ENCODE measurements at regions not wholly inside any gene's neighbourhood (a gene's known extent, or its start where the extent isn't known, plus 50 kb on each side); places are given as distances from the start of the nearest gene placed in this dataset.

DNA sequence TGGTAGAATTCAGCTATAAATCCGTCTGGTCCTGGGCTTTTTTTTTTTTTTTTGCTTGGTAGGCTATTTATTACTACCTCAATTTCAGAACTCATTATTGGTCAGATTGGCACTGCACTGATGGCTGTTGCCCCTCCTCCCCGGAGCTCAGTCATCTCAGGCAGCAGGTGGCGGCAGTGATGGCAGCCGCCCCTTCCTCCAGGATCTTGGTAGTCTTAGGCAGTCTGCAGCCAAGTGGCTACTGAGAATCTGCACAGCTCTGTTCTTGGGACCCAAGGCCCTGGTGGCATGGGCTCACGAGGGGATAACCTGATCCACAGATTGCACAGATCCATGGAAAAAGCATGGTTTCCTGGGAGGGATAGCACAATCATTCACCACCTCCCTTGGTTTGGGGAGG lies 77.9 kb downstream of the GPR85 start:
- Histone ChIP-seq H3K36me3 (replicated peaks in 1 of 2; ENCODE audit: control insufficient read depth in 1 of 2, insufficient read depth in 2 of 2, low read length in 1 of 2) (no peaks in the 10 kb centered on the region), H3F3A (replicated peaks; ENCODE audit: insufficient read depth) (no peaks in the 10 kb centered on the region), H3K9me2 (no peaks in the 10 kb centered on the region), H3K27ac (ENCODE audit: low read depth in 2 of 2, low read length in 1 of 2) (no peak overlapping the region), H3K79me2 (ENCODE audit: insufficient read depth) (no peaks in the 10 kb centered on the region), H3K27me3 (ENCODE audit: insufficient read depth) (no peaks in the 10 kb centered on the region), H3K9ac (no peak overlapping the region), H3K9me3 (no peaks in the 10 kb centered on the region), H3K4me1 (ENCODE audit: control insufficient read depth in 1 of 2, insufficient read depth in 2 of 2, low read depth in 1 of 2, low read length in 1 of 2) (no peaks in the 10 kb centered on the region; a peak in 1 of 4 replicates), H3K4me2 (no peak overlapping the region), H3K4me3 (ENCODE audit: low read depth in 2 of 2, low read length in 1 of 2) (no peak overlapping the region), H2AFZ (ENCODE audit: low read depth) (no peak overlapping the region), H4K20me1 (ENCODE audit: insufficient read depth) (no peaks in the 10 kb centered on the region)
- WGBS (ENCODE audit: low lambda C conversion rate) = 51% methylated on average over 4 of the region's 5 CpGs
- POLR2A ChIA-PET = no interaction called here
- CTCF ChIA-PET = interaction anchor here (1.2 to 1.6 kb wide), 3 partner anchors 10 to 413 kb away, joined by 4 to 8 read pairs (median 6); no protein-coding TSS in a partner anchor
- no peak for DNase-seq
- TF ChIP-seq SMC3 (IDR thresholded peaks at IDR 0.05; ENCODE audit: low read depth, low read length) (no peak), TCF12 (IDR thresholded peaks at IDR 0.05) (no peak), JUND (IDR thresholded peaks at IDR 0.05) (no peak), CHD2 (IDR thresholded peaks at IDR 0.05; ENCODE audit: low read length, partially characterized antibody) (no peak), GABPA (IDR thresholded peaks at IDR 0.05; ENCODE audit: low read depth) (no peak)
- TF ChIP-seq, protein P1, sequence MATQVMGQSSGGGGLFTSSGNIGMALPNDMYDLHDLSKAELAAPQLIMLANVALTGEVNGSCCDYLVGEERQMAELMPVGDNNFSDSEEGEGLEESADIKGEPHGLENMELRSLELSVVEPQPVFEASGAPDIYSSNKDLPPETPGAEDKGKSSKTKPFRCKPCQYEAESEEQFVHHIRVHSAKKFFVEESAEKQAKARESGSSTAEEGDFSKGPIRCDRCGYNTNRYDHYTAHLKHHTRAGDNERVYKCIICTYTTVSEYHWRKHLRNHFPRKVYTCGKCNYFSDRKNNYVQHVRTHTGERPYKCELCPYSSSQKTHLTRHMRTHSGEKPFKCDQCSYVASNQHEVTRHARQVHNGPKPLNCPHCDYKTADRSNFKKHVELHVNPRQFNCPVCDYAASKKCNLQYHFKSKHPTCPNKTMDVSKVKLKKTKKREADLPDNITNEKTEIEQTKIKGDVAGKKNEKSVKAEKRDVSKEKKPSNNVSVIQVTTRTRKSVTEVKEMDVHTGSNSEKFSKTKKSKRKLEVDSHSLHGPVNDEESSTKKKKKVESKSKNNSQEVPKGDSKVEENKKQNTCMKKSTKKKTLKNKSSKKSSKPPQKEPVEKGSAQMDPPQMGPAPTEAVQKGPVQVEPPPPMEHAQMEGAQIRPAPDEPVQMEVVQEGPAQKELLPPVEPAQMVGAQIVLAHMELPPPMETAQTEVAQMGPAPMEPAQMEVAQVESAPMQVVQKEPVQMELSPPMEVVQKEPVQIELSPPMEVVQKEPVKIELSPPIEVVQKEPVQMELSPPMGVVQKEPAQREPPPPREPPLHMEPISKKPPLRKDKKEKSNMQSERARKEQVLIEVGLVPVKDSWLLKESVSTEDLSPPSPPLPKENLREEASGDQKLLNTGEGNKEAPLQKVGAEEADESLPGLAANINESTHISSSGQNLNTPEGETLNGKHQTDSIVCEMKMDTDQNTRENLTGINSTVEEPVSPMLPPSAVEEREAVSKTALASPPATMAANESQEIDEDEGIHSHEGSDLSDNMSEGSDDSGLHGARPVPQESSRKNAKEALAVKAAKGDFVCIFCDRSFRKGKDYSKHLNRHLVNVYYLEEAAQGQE (IDR thresholded peaks at IDR 0.05; ENCODE audit: low read depth, low read length) = no peak

DNA sequence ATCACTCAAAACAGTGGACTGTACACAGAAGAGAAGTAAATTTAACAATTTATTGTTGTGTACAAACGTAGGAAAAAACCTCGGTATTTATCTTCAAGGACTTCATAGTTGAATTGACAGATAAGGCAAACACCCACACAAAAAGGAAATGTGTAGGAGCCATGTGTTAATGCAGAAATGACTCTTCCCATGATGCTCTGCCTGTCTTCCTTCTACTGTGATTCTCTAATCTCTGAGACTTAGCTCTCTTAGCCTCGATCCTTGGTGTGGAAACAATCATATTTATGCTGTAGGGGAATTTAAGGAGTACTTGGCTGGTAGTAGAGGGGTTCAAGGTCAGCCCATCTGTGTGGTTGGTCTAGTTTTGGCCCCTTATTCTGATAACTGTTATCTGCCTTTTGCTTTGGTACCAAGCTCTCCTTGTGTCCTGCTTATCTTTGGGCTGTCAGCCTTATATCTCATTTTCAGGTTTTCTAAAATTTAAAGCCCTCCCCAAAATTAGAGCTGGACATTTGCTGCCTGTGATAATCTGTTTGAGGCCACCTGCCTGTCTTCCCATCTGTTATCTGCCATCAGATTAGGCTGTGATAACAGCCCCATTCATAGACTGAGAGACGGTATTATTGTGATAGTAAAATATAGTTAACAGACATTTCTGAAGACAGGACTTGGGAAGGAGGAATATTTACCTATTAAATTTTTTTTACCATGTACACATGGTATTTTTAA lies 81.7 kb downstream of the GPR85 start:
- WGBS (ENCODE audit: low lambda C conversion rate) = 42% methylated on average over 4 of the region's 4 CpGs
- Histone ChIP-seq H3K36me3 (replicated peaks in 1 of 2; ENCODE audit: control insufficient read depth in 1 of 2, insufficient read depth in 2 of 2, low read length in 1 of 2) (no peaks in the 10 kb centered on the region), H3F3A (replicated peaks; ENCODE audit: insufficient read depth) (no peaks in the 10 kb centered on the region), H3K9me3 (no peaks in the 10 kb centered on the region), H3K9me2 (no peaks in the 10 kb centered on the region), H3K9ac (no peak overlapping the region), H3K4me1 (ENCODE audit: control insufficient read depth in 1 of 2, insufficient read depth in 2 of 2, low read depth in 1 of 2, low read length in 1 of 2) (no peaks in the 10 kb centered on the region), H4K20me1 (ENCODE audit: insufficient read depth) (no peaks in the 10 kb centered on the region), H3K4me2 (no peak overlapping the region), H3K4me3 (ENCODE audit: low read depth in 2 of 2, low read length in 1 of 2) (no peak overlapping the region), H3K79me2 (ENCODE audit: insufficient read depth) (no peaks in the 10 kb centered on the region), H3K27ac (ENCODE audit: low read depth in 2 of 2, low read length in 1 of 2) (no peak overlapping the region), H3K27me3 (ENCODE audit: insufficient read depth) (no peaks in the 10 kb centered on the region), H2AFZ (ENCODE audit: low read depth) (no peak overlapping the region)
- DNase-seq = no peak
- ChIA-PET CTCF (interaction anchor here (1.2 kb wide), 1 partner anchor 10 kb away, joined by 7 read pairs; no protein-coding TSS in a partner anchor), POLR2A (no interaction called here)
- no peak for TF ChIP-seq SMC3 (IDR thresholded peaks at IDR 0.05; ENCODE audit: low read depth, low read length)
- TF ChIP-seq, protein P2, sequence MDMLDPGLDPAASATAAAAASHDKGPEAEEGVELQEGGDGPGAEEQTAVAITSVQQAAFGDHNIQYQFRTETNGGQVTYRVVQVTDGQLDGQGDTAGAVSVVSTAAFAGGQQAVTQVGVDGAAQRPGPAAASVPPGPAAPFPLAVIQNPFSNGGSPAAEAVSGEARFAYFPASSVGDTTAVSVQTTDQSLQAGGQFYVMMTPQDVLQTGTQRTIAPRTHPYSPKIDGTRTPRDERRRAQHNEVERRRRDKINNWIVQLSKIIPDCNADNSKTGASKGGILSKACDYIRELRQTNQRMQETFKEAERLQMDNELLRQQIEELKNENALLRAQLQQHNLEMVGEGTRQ (IDR thresholded peaks at IDR 0.05; ENCODE audit: borderline replicate concordance, low read depth, low read length) = no peak
- no peak for TF ChIP-seq SIN3A (IDR thresholded peaks at IDR 0.05; ENCODE audit: borderline replicate concordance, low read depth, low read length)
- TF ChIP-seq FOSL2 (IDR thresholded peaks at IDR 0.05; ENCODE audit: borderline replicate concordance, low read depth) = no peak
- TF ChIP-seq RAD21 (IDR thresholded peaks at IDR 0.05; ENCODE audit: low read length) = no peak
- TF ChIP-seq MXI1 (IDR thresholded peaks at IDR 0.05; ENCODE audit: low read depth, low read length) = no peak
- TF ChIP-seq TAF1 (IDR thresholded peaks at IDR 0.05; ENCODE audit: borderline replicate concordance, low read depth, low read length) = no peak
- TF ChIP-seq ELF1 (IDR thresholded peaks at IDR 0.05) = no peak
- TF ChIP-seq, protein P3, sequence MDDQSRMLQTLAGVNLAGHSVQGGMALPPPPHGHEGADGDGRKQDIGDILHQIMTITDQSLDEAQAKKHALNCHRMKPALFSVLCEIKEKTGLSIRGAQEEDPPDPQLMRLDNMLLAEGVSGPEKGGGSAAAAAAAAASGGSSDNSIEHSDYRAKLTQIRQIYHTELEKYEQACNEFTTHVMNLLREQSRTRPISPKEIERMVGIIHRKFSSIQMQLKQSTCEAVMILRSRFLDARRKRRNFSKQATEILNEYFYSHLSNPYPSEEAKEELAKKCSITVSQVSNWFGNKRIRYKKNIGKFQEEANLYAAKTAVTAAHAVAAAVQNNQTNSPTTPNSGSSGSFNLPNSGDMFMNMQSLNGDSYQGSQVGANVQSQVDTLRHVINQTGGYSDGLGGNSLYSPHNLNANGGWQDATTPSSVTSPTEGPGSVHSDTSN (IDR thresholded peaks at IDR 0.05) = no peak
- no peak for TF ChIP-seq CHD2 (IDR thresholded peaks at IDR 0.05; ENCODE audit: low read length, partially characterized antibody)
- TF ChIP-seq GATA2 (CRISPR knock-in tag; IDR thresholded peaks at IDR 0.05) = no peak
- TF ChIP-seq, protein P1 (IDR thresholded peaks at IDR 0.05; ENCODE audit: low read depth, low read length) = no peak

All from SK-N-SH (cell line).